HG02678 (cell line): ENCODE measurements at regions not wholly inside any gene's neighbourhood (a gene's known extent, or its start where the extent isn't known, plus 50 kb on each side); places are given as distances from the start of the nearest gene placed in this dataset.

ENCODE experiments used
- ATAC-seq: cut with Tn5 transposase; IDR thresholded peaks from one replicate; pipeline ENCODE4 v1.9.1; 2021; ENCODE audit warnings: mild to moderate bottlenecking, moderate library complexity; ENCODE audit not compliant: unreplicated experiment

GRCh38 chr20:24203526-24204183 is 215.1 kb upstream of the GGTLC1 start:
- ATAC-seq, result no peak

GRCh38 chr20:24199501-24199900 is 210.9 kb upstream of the GGTLC1 start:
- no peak for ATAC-seq

GRCh38 chr20:24194143-24194542 is 205.6 kb upstream of the GGTLC1 start:
- ATAC-seq, result no peak

GRCh38 chr20:24190905-24191304 is 202.3 kb upstream of the GGTLC1 start:
- no peak for ATAC-seq

GRCh38 chr20:24185791-24186190 is 197.2 kb upstream of the GGTLC1 start:
- no peak for ATAC-seq

GRCh38 chr20:24181151-24181550 is 192.6 kb upstream of the GGTLC1 start:
- ATAC-seq, result no peak

- ATAC-seq, result no peak
Observed at GRCh38 chr20:24169256-24169655, 180.7 kb upstream of the GGTLC1 start.

- no peak for ATAC-seq
Observed at GRCh38 chr20:24166412-24166811, 177.8 kb upstream of the GGTLC1 start.

- ATAC-seq, result no peak
Observed at GRCh38 chr20:24166123-24166381, 177.5 kb upstream of the GGTLC1 start.

GRCh38 chr20:24165301-24166122 is 176.9 kb upstream of the GGTLC1 start:
- no peak for ATAC-seq

- ATAC-seq, result no peak
Observed at GRCh38 chr20:24164360-24164759, 175.8 kb upstream of the GGTLC1 start.

GRCh38 chr20:24163506-24163905 is 174.9 kb upstream of the GGTLC1 start:
- ATAC-seq, result no peak

- ATAC-seq, result no peak
Observed at GRCh38 chr20:24160563-24161281, 172.1 kb upstream of the GGTLC1 start.

- ATAC-seq, result no peak
Observed at GRCh38 chr20:24158281-24158680, 169.7 kb upstream of the GGTLC1 start.

GRCh38 chr20:24157213-24157612 is 168.6 kb upstream of the GGTLC1 start:
- ATAC-seq, result no peak

- no peak for ATAC-seq
Observed at GRCh38 chr20:24153101-24154040, 164.8 kb upstream of the GGTLC1 start.

- ATAC-seq, result no peak
Observed at GRCh38 chr20:24151621-24152294, 163.2 kb upstream of the GGTLC1 start.

GRCh38 chr20:24150406-24150805 is 161.8 kb upstream of the GGTLC1 start:
- ATAC-seq, result no peak

- ATAC-seq, result no peak
Observed at GRCh38 chr20:24149881-24150307, 161.3 kb upstream of the GGTLC1 start.

- ATAC-seq, result no peak
Observed at GRCh38 chr20:24149175-24149574, 160.6 kb upstream of the GGTLC1 start.
